K562 (cell line): ENCODE measurements at regions not wholly inside any gene's neighbourhood (a gene's known extent, or its start where the extent isn't known, plus 50 kb on each side); places are given as distances from the start of the nearest gene placed in this dataset.

ENCODE experiments used
- GATAD2A ChIP-seq: fragments of 450-650 bp; IDR thresholded peaks from 2 replicates; pipeline ENCODE4 v1.6.1; 2017
- RAD51 ChIP-seq: fragments of 450-650 bp; IDR thresholded peaks from 2 replicates; pipeline ENCODE4 v1.7.1; 2016; ENCODE audit warnings: low read depth, mild to moderate bottlenecking, borderline replicate concordance
- YBX1 ChIP-seq: fragments of 450-650 bp; IDR thresholded peaks from 2 replicates; pipeline ENCODE4 v1.7.1; 2016; ENCODE audit warnings: mild to moderate bottlenecking
- TF ChIP-seq, protein P1 (sequence below): sonication (generic); formaldehyde crosslinking; IDR thresholded peaks from 2 replicates; pipeline ENCODE4 v1.8.0; 2023; ENCODE audit warnings: missing genetic modification reagents, mild to moderate bottlenecking, borderline replicate concordance
- TF ChIP-seq, protein P2 (sequence below): sonication (generic); formaldehyde crosslinking; IDR thresholded peaks from 2 replicates; pipeline ENCODE4 v1.8.1; 2023; ENCODE audit warnings: mild to moderate bottlenecking, missing genetic modification reagents

DNA sequence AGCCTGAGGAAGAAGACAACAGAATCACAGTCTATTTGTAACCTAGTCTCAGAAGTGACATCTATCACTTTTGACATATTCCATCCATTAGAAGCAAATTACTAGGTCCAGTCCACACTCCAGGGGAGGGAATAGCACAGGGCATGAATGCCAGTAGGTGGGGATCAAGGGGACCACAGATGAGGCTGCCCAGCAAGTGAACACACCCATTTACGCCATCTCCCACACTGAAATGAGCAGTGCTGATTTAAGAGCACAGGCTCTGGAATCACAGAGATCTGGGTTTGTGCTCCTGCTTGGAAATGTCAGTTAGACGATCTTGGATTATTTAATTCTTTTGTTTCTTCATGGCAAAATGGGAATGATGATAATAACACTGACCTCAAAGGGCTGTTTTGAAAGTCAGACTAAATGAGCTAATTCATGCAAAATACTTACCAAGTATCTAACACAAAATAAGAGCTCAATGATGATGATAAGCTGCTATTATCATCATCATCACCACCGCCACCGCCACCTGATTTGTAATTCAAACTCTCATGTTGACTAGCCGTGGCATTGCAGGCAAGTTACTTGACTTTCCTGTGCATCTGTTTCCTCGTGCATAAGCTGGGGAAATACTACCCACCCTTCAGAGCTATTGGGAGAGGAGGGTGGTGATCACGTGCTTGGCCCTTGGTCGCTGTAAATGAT, 138.9 kb upstream of the KLF14 start (continued):
- TF ChIP-seq, protein P1, sequence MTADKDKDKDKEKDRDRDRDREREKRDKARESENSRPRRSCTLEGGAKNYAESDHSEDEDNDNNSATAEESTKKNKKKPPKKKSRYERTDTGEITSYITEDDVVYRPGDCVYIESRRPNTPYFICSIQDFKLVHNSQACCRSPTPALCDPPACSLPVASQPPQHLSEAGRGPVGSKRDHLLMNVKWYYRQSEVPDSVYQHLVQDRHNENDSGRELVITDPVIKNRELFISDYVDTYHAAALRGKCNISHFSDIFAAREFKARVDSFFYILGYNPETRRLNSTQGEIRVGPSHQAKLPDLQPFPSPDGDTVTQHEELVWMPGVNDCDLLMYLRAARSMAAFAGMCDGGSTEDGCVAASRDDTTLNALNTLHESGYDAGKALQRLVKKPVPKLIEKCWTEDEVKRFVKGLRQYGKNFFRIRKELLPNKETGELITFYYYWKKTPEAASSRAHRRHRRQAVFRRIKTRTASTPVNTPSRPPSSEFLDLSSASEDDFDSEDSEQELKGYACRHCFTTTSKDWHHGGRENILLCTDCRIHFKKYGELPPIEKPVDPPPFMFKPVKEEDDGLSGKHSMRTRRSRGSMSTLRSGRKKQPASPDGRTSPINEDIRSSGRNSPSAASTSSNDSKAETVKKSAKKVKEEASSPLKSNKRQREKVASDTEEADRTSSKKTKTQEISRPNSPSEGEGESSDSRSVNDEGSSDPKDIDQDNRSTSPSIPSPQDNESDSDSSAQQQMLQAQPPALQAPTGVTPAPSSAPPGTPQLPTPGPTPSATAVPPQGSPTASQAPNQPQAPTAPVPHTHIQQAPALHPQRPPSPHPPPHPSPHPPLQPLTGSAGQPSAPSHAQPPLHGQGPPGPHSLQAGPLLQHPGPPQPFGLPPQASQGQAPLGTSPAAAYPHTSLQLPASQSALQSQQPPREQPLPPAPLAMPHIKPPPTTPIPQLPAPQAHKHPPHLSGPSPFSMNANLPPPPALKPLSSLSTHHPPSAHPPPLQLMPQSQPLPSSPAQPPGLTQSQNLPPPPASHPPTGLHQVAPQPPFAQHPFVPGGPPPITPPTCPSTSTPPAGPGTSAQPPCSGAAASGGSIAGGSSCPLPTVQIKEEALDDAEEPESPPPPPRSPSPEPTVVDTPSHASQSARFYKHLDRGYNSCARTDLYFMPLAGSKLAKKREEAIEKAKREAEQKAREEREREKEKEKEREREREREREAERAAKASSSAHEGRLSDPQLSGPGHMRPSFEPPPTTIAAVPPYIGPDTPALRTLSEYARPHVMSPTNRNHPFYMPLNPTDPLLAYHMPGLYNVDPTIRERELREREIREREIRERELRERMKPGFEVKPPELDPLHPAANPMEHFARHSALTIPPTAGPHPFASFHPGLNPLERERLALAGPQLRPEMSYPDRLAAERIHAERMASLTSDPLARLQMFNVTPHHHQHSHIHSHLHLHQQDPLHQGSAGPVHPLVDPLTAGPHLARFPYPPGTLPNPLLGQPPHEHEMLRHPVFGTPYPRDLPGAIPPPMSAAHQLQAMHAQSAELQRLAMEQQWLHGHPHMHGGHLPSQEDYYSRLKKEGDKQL (CRISPR knock-in tag): no peak
- TF ChIP-seq GATAD2A (no peak), RAD51 (no peak), YBX1 (no peak)
- TF ChIP-seq, protein P2, sequence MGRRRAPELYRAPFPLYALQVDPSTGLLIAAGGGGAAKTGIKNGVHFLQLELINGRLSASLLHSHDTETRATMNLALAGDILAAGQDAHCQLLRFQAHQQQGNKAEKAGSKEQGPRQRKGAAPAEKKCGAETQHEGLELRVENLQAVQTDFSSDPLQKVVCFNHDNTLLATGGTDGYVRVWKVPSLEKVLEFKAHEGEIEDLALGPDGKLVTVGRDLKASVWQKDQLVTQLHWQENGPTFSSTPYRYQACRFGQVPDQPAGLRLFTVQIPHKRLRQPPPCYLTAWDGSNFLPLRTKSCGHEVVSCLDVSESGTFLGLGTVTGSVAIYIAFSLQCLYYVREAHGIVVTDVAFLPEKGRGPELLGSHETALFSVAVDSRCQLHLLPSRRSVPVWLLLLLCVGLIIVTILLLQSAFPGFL: no peak
